ENCODE measurements at regions not wholly inside any gene's neighbourhood (a gene's known extent, or its start where the extent isn't known, plus 50 kb on each side); places are given as distances from the start of the nearest gene placed in this dataset.

- TF ChIP-seq CTCF (IDR thresholded peaks at IDR 0.05) (no peak), POLR2A (IDR thresholded peaks at IDR 0.05) (no peak)
Observed at GRCh38 chr3:88542916-88543315, 393.2 kb downstream of the C3orf38 start.
